K562 (cell line): ENCODE measurements at regions not wholly inside any gene's neighbourhood (a gene's known extent, or its start where the extent isn't known, plus 50 kb on each side); places are given as distances from the start of the nearest gene placed in this dataset.

Experiments
- ATAC-seq: fragments of 200-7000 bp; cut with Tn5 transposase; 3 replicates; pipeline ENCODE4 v1.9.1; 2020; ENCODE audit warnings: moderate library complexity
- BruUV-seq: library from RNA; stranded (reverse); fragments of 400-500 nt; replicated peaks from 2 replicates; lab custom pipeline; 2021; lab: Mats Ljungman, UMichigan
- CTCF ChIA-PET: fragments of 300-600 bp; formaldehyde crosslinking; extraction: SDS; loops from one replicate; lab custom pipeline; 2021; ENCODE audit warnings: low intra/inter-chr PET ratio; lab: Yijun Ruan, JAX
- POLR2A ChIA-PET: fragments of 300-600, 350-650 bp; sonication (Branson Sonifier 250); formaldehyde crosslinking; extraction: SDS; loops from one replicate; lab custom pipeline; 2021; ENCODE audit warnings: antibody characterized with exemption, inconsistent platforms; lab: Yijun Ruan, JAX
- DNase-seq, 4 experiments: peaks; one replicate each; pipeline versions ENCODE4 v3.0.0 to v3.0.0-alpha.2; 2011 to 2018; ENCODE audit warnings: low spot score in 3 of 4, mixed read lengths in 3 of 4; ENCODE audit errors: extremely low read depth in 1 of 4
- FAIRE-seq: peaks from 2 replicates; lab custom pipeline; 2011; peaks lifted over from hg19 to GRCh38; lab: Jason Lieb, UNC
- H2AFZ ChIP-seq: 2 replicates; pipeline ENCODE4 v1.6.0; 2011; ENCODE audit warnings: low read depth, low read length, control low read depth, inconsistent platforms
- H3K27ac ChIP-seq: fragments of 200-600 bp; 3 replicates; pipeline ENCODE4 v1.8.0; 2011; ENCODE audit warnings: low read depth, mild to moderate bottlenecking, control low read depth, inconsistent platforms, low read length, moderate library complexity, mixed read lengths; ENCODE audit errors: extremely low read depth
- H3K27me3 ChIP-seq, 2 experiments: fragments of 300-600 bp in 1 of 2; 2 replicates in 1 of 2; 3 replicates in 1 of 2; pipeline versions ENCODE4 v1.6.0 to v1.8.0; 2011; ENCODE audit warnings: inconsistent platforms in 2 of 2, low read length in 2 of 2, mild to moderate bottlenecking in 1 of 2, mixed read lengths in 1 of 2, moderate library complexity in 1 of 2; ENCODE audit not compliant: control insufficient read depth in 2 of 2, insufficient read depth in 2 of 2
- H3K36me3 ChIP-seq: fragments of 300-600 bp; 3 replicates; pipeline ENCODE4 v1.8.0; 2011; ENCODE audit warnings: mild to moderate bottlenecking, low read length, inconsistent platforms; ENCODE audit not compliant: control insufficient read depth, insufficient read depth
- H3K4me1 ChIP-seq, 2 experiments: fragments of 200-600 bp in 1 of 2; replicated peaks in 1 of 2; 2 replicates in 1 of 2; 3 replicates in 1 of 2; pipeline versions ENCODE4 v1.5.1 to v1.8.0; 2011; ENCODE audit warnings: inconsistent platforms in 2 of 2, low read length in 2 of 2, mild to moderate bottlenecking in 1 of 2, mixed read lengths in 1 of 2, moderate library complexity in 1 of 2; ENCODE audit not compliant: control insufficient read depth in 2 of 2, insufficient read depth in 2 of 2
- H3K4me2 ChIP-seq: 2 replicates; pipeline ENCODE4 v1.6.1; 2011; ENCODE audit warnings: low read length, control low read depth, inconsistent platforms, mixed read lengths; ENCODE audit not compliant: insufficient read depth
- H3K4me3 ChIP-seq: fragments of 200-600 bp; sonication (generic), shearing (Covaris generic); 2 replicates; pipeline ENCODE4 v1.5.1; 2016; ENCODE audit warnings: control low read depth, inconsistent platforms
- H3K79me2 ChIP-seq: fragments of 200-600 bp; 3 replicates; pipeline ENCODE4 v1.8.0; 2011; ENCODE audit warnings: low read length, inconsistent platforms; ENCODE audit not compliant: control insufficient read depth, insufficient read depth
- H3K9ac ChIP-seq, 2 experiments: 2 replicates each; pipeline versions ENCODE4 v1.6.0 to v1.6.1; 2011; ENCODE audit warnings: low read depth in 2 of 2, low read length in 2 of 2, control low read depth in 1 of 2, inconsistent platforms in 1 of 2, mild to moderate bottlenecking in 1 of 2, mixed read lengths in 1 of 2; ENCODE audit not compliant: insufficient read depth in 1 of 2
- H3K9me1 ChIP-seq: one replicate; pipeline ENCODE4 v1.6.0; 2011; ENCODE audit warnings: inconsistent platforms, mild to moderate bottlenecking, low read length, moderate library complexity; ENCODE audit not compliant: control insufficient read depth, insufficient read depth
- H3K9me3 ChIP-seq: replicated peaks from 2 replicates; pipeline ENCODE4 v1.5.1; 2011; ENCODE audit warnings: low read depth, low read length, inconsistent platforms; ENCODE audit not compliant: control insufficient read depth, insufficient read depth
- H4K20me1 ChIP-seq: replicated peaks from 2 replicates; pipeline ENCODE4 v1.6.1; 2011; ENCODE audit warnings: low read length, inconsistent platforms, mixed read lengths; ENCODE audit not compliant: control insufficient read depth, insufficient read depth
- E4F1 ChIP-seq: fragments of 250-450 bp; sonication (Bioruptor Pico); IDR thresholded peaks from 2 replicates; pipeline ENCODE4 v1.5.0; 2021; ENCODE audit warnings: mild to moderate bottlenecking, borderline replicate concordance
- YY1 ChIP-seq, 3 experiments: IDR thresholded peaks; 2 replicates each; pipeline ENCODE4 v1.6.1; 2011; ENCODE audit warnings: low read length in 2 of 3, mild to moderate bottlenecking in 2 of 3, moderate library complexity in 2 of 3, borderline replicate concordance in 1 of 3, control low read depth in 1 of 3, low read depth in 1 of 3; ENCODE audit not compliant: insufficient read depth in 3 of 3, insufficient replicate concordance in 2 of 3, control insufficient read depth in 1 of 3, insufficient read length in 1 of 3; ENCODE audit errors: extremely low read depth in 1 of 3
- ZNF12 ChIP-seq: sonication (generic); formaldehyde crosslinking; IDR thresholded peaks from 2 replicates; pipeline ENCODE4 v1.4.0; 2020; ENCODE audit warnings: mild to moderate bottlenecking, missing genetic modification reagents
- WGBS: fragments of 100-300 bp; shearing (Covaris generic); methylation state at CpG from one replicate; pipeline ENCODE4 v1.1.6; 2016; ENCODE audit warnings: low coverage, mixed read lengths; ENCODE audit not compliant: insufficient coverage; ENCODE audit errors: missing lambda C conversion rate; 5-methylcytosine and 5-hydroxymethylcytosine counted together
- in situ Hi-C: fragments of 300-500 bp; cut with MboI; formaldehyde crosslinking; loops from 4 replicates; pipeline ENCODE4 v1.15.0; 2018; ENCODE audit warnings: inconsistent platforms, mixed read lengths
- intact Hi-C: fragments of 100-400 bp; cut with micrococcal nuclease; formaldehyde crosslinking; loops from 2 replicates; pipeline ENCODE4 v1.14.2; 2022
- TF ChIP-seq, protein P1 (sequence below): sonication (generic); formaldehyde crosslinking; IDR thresholded peaks from 2 replicates; pipeline ENCODE4 v1.8.0; 2022; ENCODE audit warnings: mild to moderate bottlenecking, missing genetic modification reagents

DNA sequence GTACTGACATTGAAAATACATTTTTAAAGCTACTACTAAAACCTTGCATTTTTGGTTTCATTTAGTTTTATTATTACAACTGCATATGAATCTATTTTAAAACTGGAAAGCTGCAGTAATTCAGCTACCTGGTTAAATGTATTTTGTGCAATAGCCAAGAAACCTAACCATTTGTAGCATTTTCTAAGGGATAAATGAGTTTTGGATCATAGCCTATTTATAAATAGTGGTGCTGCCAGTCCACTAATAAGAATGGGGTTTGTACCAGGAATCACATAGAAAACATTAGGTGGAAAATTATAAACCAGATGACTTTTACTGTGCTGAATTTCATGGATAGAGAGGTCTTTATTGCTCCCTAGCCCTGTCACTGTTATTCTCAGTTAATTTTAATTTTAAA lies 454.7 kb downstream of the DIPK2A start (continued):
- no peak for TF ChIP-seq E4F1 (CRISPR knock-in tag)
- TF ChIP-seq, all 486 proteins: peak for 0

DNA sequence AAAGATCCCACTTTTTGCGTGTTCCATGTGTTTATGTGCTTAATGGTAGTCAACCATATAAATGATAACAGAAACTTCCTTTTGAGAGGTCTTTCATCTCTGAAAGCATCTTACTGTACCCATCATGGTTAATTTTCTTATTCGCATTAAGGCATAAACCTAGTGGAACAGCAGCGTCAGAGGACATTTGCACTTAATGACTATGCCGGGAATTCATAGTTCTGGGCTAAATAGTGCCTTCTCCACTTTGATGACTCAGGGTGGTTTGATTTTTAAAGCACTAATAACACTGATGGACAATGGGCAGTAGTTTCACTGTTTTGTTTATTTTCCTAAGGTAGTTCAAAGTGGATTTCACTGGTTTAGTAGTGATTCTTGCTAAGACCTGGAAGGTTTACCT lies 455.3 kb downstream of the DIPK2A start:
- FAIRE-seq: no peak
- CTCF ChIA-PET: no interaction called here

More for the DNA sequence above, 455.3 kb downstream of the DIPK2A start:
- H4K20me1 ChIP-seq: no peaks in the 10 kb centered on the region
- POLR2A ChIA-PET: no interaction called here
- WGBS: 0% methylated on average over 4 of the region's 4 CpGs
- no peak for ATAC-seq
- H3K4me2 ChIP-seq: no peak overlapping the region
- no peaks in the 10 kb centered on the region for H3K9me1 ChIP-seq
- BruUV-seq: no TSS peak
- intact Hi-C loops (no loop called here), in situ Hi-C loops (no loop called here)
- no peaks in the 10 kb centered on the region for H3K36me3 ChIP-seq
- H3K9ac ChIP-seq: no peak overlapping the region
- H3K4me1 ChIP-seq: no peaks in the 10 kb centered on the region
- H2AFZ ChIP-seq: no peak overlapping the region
- H3K9me3 ChIP-seq: no peaks in the 10 kb centered on the region
- DNase-seq: no peak
- TF ChIP-seq YY1 (IDR thresholded peaks at IDR 0.05; ENCODE audit: borderline replicate concordance in 1 of 3, control insufficient read depth in 1 of 3, extremely low read depth in 1 of 3, insufficient read depth in 3 of 3, insufficient read length in 1 of 3, insufficient replicate concordance in 2 of 3, low read depth in 1 of 3, low read length in 2 of 3): no peak
- no peak for TF ChIP-seq ZNF12 (CRISPR knock-in tag)
- TF ChIP-seq, protein P1, sequence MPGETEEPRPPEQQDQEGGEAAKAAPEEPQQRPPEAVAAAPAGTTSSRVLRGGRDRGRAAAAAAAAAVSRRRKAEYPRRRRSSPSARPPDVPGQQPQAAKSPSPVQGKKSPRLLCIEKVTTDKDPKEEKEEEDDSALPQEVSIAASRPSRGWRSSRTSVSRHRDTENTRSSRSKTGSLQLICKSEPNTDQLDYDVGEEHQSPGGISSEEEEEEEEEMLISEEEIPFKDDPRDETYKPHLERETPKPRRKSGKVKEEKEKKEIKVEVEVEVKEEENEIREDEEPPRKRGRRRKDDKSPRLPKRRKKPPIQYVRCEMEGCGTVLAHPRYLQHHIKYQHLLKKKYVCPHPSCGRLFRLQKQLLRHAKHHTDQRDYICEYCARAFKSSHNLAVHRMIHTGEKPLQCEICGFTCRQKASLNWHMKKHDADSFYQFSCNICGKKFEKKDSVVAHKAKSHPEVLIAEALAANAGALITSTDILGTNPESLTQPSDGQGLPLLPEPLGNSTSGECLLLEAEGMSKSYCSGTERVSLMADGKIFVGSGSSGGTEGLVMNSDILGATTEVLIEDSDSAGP (CRISPR knock-in tag): no peak
- H3K79me2 ChIP-seq: no peaks in the 10 kb centered on the region
- no peaks in the 10 kb centered on the region for H3K27me3 ChIP-seq
- H3K4me3 ChIP-seq: no peak overlapping the region
- no peak overlapping the region for H3K27ac ChIP-seq
